ENCODE measurements at regions not wholly inside any gene's neighbourhood (a gene's known extent, or its start where the extent isn't known, plus 50 kb on each side); places are given as distances from the start of the nearest gene placed in this dataset.

GRCh38 chr4:10832806-10833628, 148.4 kb upstream of the CLNK start:
- Histone ChIP-seq H3K9ac (ENCODE audit: low read depth, low read length) (no peak overlapping the region), H4K91ac (ENCODE audit: insufficient read depth, low read depth, low read length) (no peak overlapping the region), H3K4ac (ENCODE audit: low read depth, low read length) (no peak overlapping the region), H3K18ac (ENCODE audit: low read depth, low read length) (no peak overlapping the region), H2AFZ (replicated peaks; ENCODE audit: low read length, poor library complexity) (no peak overlapping the region), H3K27me3 (ENCODE audit: control insufficient read depth, insufficient read depth, low read length) (no peaks in the 10 kb centered on the region), H3K56ac (ENCODE audit: extremely low read depth, insufficient read depth, low read length) (no peak overlapping the region), H4K8ac (ENCODE audit: low read depth in 2 of 2, low read length in 2 of 2) (no peak overlapping the region), H3K9me1 (ENCODE audit: insufficient read depth, low read length) (no peaks in the 10 kb centered on the region), H3K14ac (replicated peaks; ENCODE audit: low read depth, low read length) (no peak overlapping the region), H2AK9ac (replicated peaks; ENCODE audit: low read depth, low read length, poor library complexity) (no peak overlapping the region), H2BK20ac (ENCODE audit: low read depth, low read length) (no peak overlapping the region), H3K4me1 (ENCODE audit: control insufficient read depth, insufficient read depth, low read length) (no peaks in the 10 kb centered on the region), H4K20me1 (ENCODE audit: insufficient read depth, low read length) (no peaks in the 10 kb centered on the region), H3K4me3 (ENCODE audit: insufficient read depth, low read depth, low read length) (no peak overlapping the region), H3K4me2 (ENCODE audit: low read depth, low read length) (no peak overlapping the region), H2AK5ac (ENCODE audit: low read depth, low read length) (no peak overlapping the region), H4K5ac (ENCODE audit: low read depth, low read length) (no peak overlapping the region), H2BK5ac (ENCODE audit: low read depth, low read length, poor library complexity, severe bottlenecking) (no peak overlapping the region), H2BK120ac (ENCODE audit: low read depth, low read length) (no peak overlapping the region), H3K79me1 (ENCODE audit: low read depth in 1 of 2, low read length in 2 of 2) (no peaks in the 10 kb centered on the region), H3K36me3 (ENCODE audit: control insufficient read depth, insufficient read depth, low read length) (no peaks in the 10 kb centered on the region), H2BK15ac (ENCODE audit: low read depth, low read length) (no peak overlapping the region), H3K23ac (ENCODE audit: low read depth, low read length) (no peak overlapping the region), H3K9me3 (ENCODE audit: control insufficient read depth, insufficient read depth, low read length) (no peaks in the 10 kb centered on the region), H3K27ac (ENCODE audit: insufficient read depth, low read length) (no peak overlapping the region)
- ChIA-PET CTCF (interaction anchor here (0.8 kb wide), 1 partner anchor 42 kb away, joined by 3 read pairs; no protein-coding TSS in a partner anchor), POLR2A (ENCODE audit: unreplicated experiment) (interaction anchor here (0.6 kb wide), 1 partner anchor 15 kb away, joined by 3 read pairs; no protein-coding TSS in a partner anchor)
- in situ Hi-C loops (cut with MboI; ENCODE audit: low sequenced_read_pairs) (no loop called here), intact Hi-C loops (cut with micrococcal nuclease) (no loop called here), dilution Hi-C loops (cut with HindIII; ENCODE audit: low sequenced_read_pairs, unreplicated experiment) (no loop called here)
- no TSS peak for BruUV-seq (replicated peaks)
- TF ChIP-seq NFE2L2 (IDR thresholded peaks at IDR 0.05; ENCODE audit: low read depth, low read length) = no peak
- WGBS, 2 experiments (ENCODE audit: extremely low coverage in 2 of 2, insufficient read length in 1 of 2) = no CpG with 5 or more reads among the region's 9 CpGs
- DNase-seq (no peak), ATAC-seq (ENCODE audit: low read depth) (no peak)

Measured in IMR-90 (cell line).